ENCODE measurements at regions not wholly inside any gene's neighbourhood (a gene's known extent, or its start where the extent isn't known, plus 50 kb on each side); places are given as distances from the start of the nearest gene placed in this dataset.
"Not testable (repeated sequence)": the region's sequence is repeated elsewhere in the genome, so short reads cannot be mapped to it uniquely, and the experiment has no call there.

DNA sequence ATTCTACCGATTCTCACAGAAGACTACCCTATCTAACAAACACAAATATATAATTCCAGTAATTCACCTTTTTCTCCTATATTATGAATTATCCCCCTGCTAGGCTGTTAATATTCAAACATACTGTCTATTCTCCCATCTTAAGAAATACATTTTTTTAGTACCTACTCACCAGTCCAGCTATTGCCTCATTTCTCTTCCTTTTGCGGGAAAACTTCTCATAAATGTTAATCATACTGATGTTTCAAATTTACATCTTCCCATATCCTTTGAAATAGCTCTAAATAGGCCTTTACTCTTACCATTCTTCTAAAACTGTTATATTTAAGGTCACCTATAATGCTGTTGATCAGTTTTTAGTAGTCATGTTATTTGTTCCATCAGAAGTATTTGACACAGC is 759.1 kb upstream of the SLIT2 start:
- H3K9me3 ChIP-seq (ENCODE audit: control insufficient read depth in 1 of 2, low read length in 2 of 2) = no peaks in the 10 kb centered on the region
- H3K27ac ChIP-seq (ENCODE audit: low read length) = no peak overlapping the region
- no peaks in the 10 kb centered on the region for H3K36me3 ChIP-seq (ENCODE audit: control insufficient read depth in 1 of 2, insufficient read depth in 2 of 2, low read length in 2 of 2)
- no peaks in the 10 kb centered on the region for H3K4me1 ChIP-seq (ENCODE audit: control insufficient read depth in 1 of 2, insufficient read depth in 2 of 2, low read length in 2 of 2)
- no peak overlapping the region for H3K4me3 ChIP-seq (ENCODE audit: low read depth in 1 of 2, low read length in 2 of 2)
- no peaks in the 10 kb centered on the region for H3K27me3 ChIP-seq (ENCODE audit: low read depth, low read length)

DNA sequence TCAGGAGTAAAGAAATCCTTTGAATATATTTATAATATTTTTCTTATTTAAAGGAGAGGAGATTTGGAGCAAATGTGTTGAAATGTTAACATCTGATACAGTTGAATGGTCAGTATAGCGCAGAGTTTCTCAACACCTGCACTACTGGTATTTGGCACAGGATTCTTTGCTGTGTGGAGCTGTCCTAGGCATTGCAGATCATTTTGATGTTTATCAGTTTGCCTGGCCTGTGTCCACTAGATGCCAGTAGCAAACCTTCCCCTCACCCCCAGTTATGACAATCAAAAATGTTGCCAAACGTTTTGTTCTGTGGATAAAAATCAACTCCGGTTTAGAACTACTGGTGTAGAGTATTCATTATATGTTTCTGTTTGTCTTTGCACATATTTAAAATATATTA is 765.3 kb upstream of the SLIT2 start:
- no peaks in the 10 kb centered on the region for H3K36me3 ChIP-seq (ENCODE audit: control insufficient read depth in 1 of 2, insufficient read depth in 2 of 2, low read length in 2 of 2)
- H3K4me1 ChIP-seq (ENCODE audit: control insufficient read depth in 1 of 2, insufficient read depth in 2 of 2, low read length in 2 of 2) = no peaks in the 10 kb centered on the region
- no peaks in the 10 kb centered on the region for H3K9me3 ChIP-seq (ENCODE audit: control insufficient read depth in 1 of 2, low read length in 2 of 2)
- no peaks in the 10 kb centered on the region for H3K27me3 ChIP-seq (ENCODE audit: low read depth, low read length)
- H3K4me3 ChIP-seq (ENCODE audit: low read depth in 1 of 2, low read length in 2 of 2) = no peak overlapping the region
- no peak overlapping the region for H3K27ac ChIP-seq (ENCODE audit: low read length)

DNA sequence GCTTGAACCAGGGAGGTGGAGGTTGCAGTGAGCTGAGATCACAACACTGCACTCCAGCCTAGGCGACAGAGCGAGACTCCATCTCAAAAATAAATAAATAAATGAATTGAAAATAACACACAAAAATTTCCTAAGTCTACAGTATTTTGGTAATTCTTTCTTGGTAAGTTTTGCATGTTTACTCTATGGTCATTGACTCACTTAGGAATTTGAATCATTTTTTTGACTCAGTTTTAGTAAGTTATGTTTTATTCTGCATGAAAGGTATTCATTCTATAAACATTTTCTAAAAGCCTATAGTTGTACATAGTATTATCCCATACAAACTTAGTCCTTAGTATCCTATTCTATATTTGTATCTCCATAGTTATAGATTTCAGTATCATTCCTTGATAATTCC is 772.9 kb upstream of the SLIT2 start:
- H3K9me3 ChIP-seq (ENCODE audit: control insufficient read depth in 1 of 2, low read length in 2 of 2) = no peaks in the 10 kb centered on the region
- H3K4me1 ChIP-seq (ENCODE audit: control insufficient read depth in 1 of 2, insufficient read depth in 2 of 2, low read length in 2 of 2) = no peaks in the 10 kb centered on the region
- no peaks in the 10 kb centered on the region for H3K27me3 ChIP-seq (ENCODE audit: low read depth, low read length)

DNA sequence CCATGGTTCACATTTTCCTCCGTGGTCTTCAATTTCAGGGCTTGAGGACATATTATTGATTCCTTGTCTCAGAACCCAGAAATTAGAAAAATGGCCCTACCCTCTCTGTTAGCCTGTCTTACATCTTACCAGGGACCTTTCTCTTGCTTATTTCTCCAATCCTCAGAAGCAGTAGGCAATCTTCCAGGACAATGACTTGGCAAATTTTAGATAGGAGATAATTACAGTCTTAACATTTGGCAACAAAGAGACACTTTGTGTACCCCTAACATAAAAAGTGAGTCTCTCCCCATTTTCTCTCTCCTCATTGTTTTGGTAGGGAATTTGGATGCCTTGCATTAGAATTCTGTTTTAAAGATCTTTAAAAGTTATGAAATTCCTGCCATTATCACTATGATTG is 778.1 kb upstream of the SLIT2 start:
- Histone ChIP-seq H3K4me1 (ENCODE audit: control insufficient read depth in 1 of 2, insufficient read depth in 2 of 2, low read length in 2 of 2) (no peaks in the 10 kb centered on the region), H3K4me3 (ENCODE audit: low read depth in 1 of 2, low read length in 2 of 2) (no peak overlapping the region), H3K27me3 (ENCODE audit: low read depth, low read length) (no peaks in the 10 kb centered on the region), H3K9me3 (ENCODE audit: control insufficient read depth in 1 of 2, low read length in 2 of 2) (peaks cover 0 to 7% of the 10 kb centered on the region in 2 donors), H3K27ac (ENCODE audit: low read length) (no peak overlapping the region), H3K36me3 (ENCODE audit: control insufficient read depth in 1 of 2, insufficient read depth in 2 of 2, low read length in 2 of 2) (no peaks in the 10 kb centered on the region)

More for the DNA sequence above, 772.9 kb upstream of the SLIT2 start:
- Histone ChIP-seq H3K36me3 (ENCODE audit: control insufficient read depth in 1 of 2, insufficient read depth in 2 of 2, low read length in 2 of 2) (no peaks in the 10 kb centered on the region), H3K27ac (ENCODE audit: low read length) (no peak overlapping the region), H3K4me3 (ENCODE audit: low read depth in 1 of 2, low read length in 2 of 2) (no peak overlapping the region)

DNA sequence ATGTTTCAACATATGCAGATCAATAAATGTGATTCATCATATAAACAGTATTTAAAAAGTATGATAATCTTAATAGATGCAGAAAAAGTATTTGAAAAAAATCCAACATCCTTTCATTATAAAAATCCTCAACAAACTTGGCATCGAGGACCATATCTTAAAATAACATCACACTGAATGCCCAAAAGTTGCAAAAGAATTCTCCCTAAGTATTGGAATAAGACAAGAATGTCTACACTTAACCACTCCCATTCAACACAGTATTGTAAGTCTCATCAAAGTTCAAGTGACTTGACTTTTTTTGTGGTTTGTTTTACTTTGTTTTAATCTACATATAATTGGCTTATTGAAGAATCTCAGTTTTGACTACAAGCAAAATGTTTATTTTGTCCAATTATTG is 779.0 kb upstream of the SLIT2 start:
- Histone ChIP-seq H3K27me3 (ENCODE audit: low read depth, low read length) (no peaks in the 10 kb centered on the region), H3K36me3 (ENCODE audit: control insufficient read depth in 1 of 2, insufficient read depth in 2 of 2, low read length in 2 of 2) (no peaks in the 10 kb centered on the region), H3K9me3 (ENCODE audit: control insufficient read depth in 1 of 2, low read length in 2 of 2) (peaks cover 0 to 7% of the 10 kb centered on the region in 2 donors), H3K27ac (ENCODE audit: low read length) (no peak overlapping the region), H3K4me1 (ENCODE audit: control insufficient read depth in 1 of 2, insufficient read depth in 2 of 2, low read length in 2 of 2) (no peaks in the 10 kb centered on the region), H3K4me3 (ENCODE audit: low read depth in 1 of 2, low read length in 2 of 2) (no peak overlapping the region)

DNA sequence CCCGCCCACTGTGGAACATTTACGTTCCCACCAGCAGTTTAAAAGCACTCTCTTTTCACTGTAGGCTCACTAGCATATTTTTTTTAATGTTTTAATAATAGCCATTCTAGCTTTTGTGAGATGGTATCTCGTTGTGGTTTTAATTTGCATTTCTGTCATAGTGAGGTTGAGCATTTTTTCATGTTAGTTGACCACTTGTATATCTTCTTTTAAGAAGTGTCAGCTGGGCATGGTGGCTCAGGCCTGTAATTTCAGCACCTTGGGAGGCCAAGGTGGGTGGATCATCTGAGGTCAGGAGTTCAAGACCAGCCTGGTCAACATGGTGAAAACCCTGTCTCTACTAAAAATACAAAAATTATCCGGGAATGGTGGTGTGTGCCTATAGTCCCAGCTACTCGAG is 781.7 kb upstream of the SLIT2 start:
- H3K4me3 ChIP-seq (ENCODE audit: low read depth in 1 of 2, low read length in 2 of 2); H3K27ac ChIP-seq (ENCODE audit: low read length); H3K4me1 ChIP-seq (ENCODE audit: control insufficient read depth in 1 of 2, insufficient read depth in 2 of 2, low read length in 2 of 2); H3K9me3 ChIP-seq (ENCODE audit: control insufficient read depth in 1 of 2, low read length in 2 of 2); H3K27me3 ChIP-seq (ENCODE audit: low read depth, low read length); H3K36me3 ChIP-seq (ENCODE audit: control insufficient read depth in 1 of 2, insufficient read depth in 2 of 2, low read length in 2 of 2): not testable (repeated sequence)

DNA sequence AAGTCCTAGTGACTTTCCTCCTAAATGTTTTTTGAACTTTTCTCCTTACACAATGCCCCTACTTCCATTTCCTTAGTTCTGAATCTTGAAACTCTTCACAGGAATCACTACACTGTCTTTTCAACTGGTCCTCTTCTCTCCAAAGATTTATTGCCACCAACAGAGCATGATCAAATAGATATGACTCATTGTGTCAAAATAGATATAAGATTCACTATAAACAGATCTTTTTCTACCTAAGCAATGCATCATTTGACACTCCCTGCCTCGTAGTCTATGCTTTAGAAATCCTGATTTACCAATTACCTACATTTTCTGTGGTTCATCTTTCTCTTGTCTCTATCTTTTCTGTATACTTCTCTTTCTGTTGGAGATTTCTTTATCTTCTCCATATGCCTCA is 789.6 kb upstream of the SLIT2 start:
- Histone ChIP-seq H3K4me1 (ENCODE audit: control insufficient read depth in 1 of 2, insufficient read depth in 2 of 2, low read length in 2 of 2) (no peaks in the 10 kb centered on the region), H3K27ac (ENCODE audit: low read length) (no peak overlapping the region), H3K9me3 (ENCODE audit: control insufficient read depth in 1 of 2, low read length in 2 of 2) (no peaks in the 10 kb centered on the region), H3K27me3 (ENCODE audit: low read depth, low read length) (no peaks in the 10 kb centered on the region), H3K36me3 (ENCODE audit: control insufficient read depth in 1 of 2, insufficient read depth in 2 of 2, low read length in 2 of 2) (no peaks in the 10 kb centered on the region), H3K4me3 (ENCODE audit: low read depth in 1 of 2, low read length in 2 of 2) (no peak overlapping the region)

DNA sequence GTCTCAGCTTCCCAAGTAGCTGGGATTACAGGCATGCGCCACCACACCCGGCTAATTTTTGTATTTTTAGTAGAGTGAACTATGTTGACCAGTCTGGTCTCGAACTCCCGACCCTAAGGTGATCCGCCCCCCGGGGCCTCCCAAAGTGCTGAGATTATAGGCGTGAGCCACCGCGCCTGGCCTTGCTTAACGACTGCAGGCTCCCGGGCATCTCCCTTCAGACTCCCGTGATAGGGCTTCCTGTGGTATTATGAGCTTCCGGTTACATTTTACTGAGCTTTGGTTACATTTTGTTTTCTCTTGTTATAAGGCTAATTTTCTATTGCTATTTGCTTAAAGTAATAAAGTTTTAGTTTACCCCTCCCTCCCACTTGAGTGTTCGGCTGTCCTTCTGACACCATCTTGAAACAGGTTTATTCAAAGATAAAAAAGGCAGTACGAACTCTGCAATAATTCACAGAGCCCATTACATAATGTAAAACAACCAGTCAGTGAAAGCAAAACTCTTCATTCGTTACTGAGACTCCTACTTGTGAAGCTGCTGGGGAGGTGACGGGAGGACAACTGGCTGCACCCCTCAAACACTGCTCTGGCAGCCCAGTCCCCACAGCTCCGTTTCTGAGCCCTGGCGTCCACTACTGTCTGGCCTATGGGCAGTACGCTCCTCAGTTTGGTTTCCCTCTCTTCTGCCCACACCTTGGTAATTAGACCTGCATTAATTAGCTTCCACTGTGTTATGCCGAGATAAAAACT is 795.7 kb upstream of the SLIT2 start:
- H3K27me3 ChIP-seq (ENCODE audit: low read depth, low read length) = no peaks in the 10 kb centered on the region
- no peaks in the 10 kb centered on the region for H3K36me3 ChIP-seq (ENCODE audit: control insufficient read depth in 1 of 2, insufficient read depth in 2 of 2, low read length in 2 of 2)
- no peaks in the 10 kb centered on the region for H3K4me1 ChIP-seq (ENCODE audit: control insufficient read depth in 1 of 2, insufficient read depth in 2 of 2, low read length in 2 of 2)
- no peak overlapping the region for H3K27ac ChIP-seq (ENCODE audit: low read length)
- H3K9me3 ChIP-seq (ENCODE audit: control insufficient read depth in 1 of 2, low read length in 2 of 2) = no peaks in the 10 kb centered on the region
- H3K4me3 ChIP-seq (ENCODE audit: low read depth in 1 of 2, low read length in 2 of 2) = no peak overlapping the region

DNA sequence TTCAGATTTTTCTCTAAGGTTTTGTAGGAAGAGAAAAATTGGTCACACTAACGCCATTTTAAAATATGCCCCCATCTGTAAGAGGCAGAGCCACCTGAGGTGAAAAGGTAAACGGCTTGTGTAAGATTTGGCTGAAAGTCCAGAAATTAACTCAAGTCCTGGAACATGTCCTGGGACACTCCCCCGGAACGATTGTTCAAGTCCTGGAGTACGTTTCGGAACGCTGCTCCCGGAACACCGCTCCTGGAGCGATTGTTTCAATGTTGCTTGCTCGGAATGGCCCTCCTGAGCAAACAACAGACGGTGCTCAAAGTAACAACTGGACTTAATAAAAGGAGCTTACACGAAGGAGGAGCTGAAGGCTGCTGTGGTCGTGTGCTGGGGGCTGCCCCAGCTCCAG is 796.5 kb upstream of the SLIT2 start:
- Histone ChIP-seq H3K36me3 (ENCODE audit: control insufficient read depth in 1 of 2, insufficient read depth in 2 of 2, low read length in 2 of 2) (no peaks in the 10 kb centered on the region), H3K27me3 (ENCODE audit: low read depth, low read length) (no peaks in the 10 kb centered on the region), H3K27ac (ENCODE audit: low read length) (no peak overlapping the region), H3K4me1 (ENCODE audit: control insufficient read depth in 1 of 2, insufficient read depth in 2 of 2, low read length in 2 of 2) (no peaks in the 10 kb centered on the region), H3K4me3 (ENCODE audit: low read depth in 1 of 2, low read length in 2 of 2) (no peak overlapping the region), H3K9me3 (ENCODE audit: control insufficient read depth in 1 of 2, low read length in 2 of 2) (no peaks in the 10 kb centered on the region)

DNA sequence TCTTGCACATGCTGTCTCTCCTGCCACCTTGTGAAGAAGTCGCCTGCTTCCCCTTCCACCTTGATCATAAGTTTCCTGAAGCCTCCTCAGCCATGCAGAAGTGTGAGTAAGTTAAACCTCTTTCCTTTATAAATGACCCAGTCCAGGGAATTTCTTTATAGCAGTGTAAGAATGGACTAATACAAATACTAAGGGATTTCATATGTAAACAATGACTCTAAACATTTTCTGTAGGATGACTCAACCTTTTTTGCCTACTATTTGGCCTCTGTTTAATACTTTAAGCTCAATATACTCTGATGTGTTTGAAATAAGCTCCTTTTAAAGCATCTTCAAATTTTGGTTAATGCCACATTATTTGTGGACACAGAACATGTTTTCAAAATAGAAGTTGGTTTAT is 813.5 kb upstream of the SLIT2 start:
- no peak overlapping the region for H3K4me3 ChIP-seq (ENCODE audit: low read depth in 1 of 2, low read length in 2 of 2)
- H3K9me3 ChIP-seq (ENCODE audit: control insufficient read depth in 1 of 2, low read length in 2 of 2) = peaks cover 0 to 7% of the 10 kb centered on the region in 2 donors
- H3K27ac ChIP-seq (ENCODE audit: low read length) = no peak overlapping the region
- no peaks in the 10 kb centered on the region for H3K27me3 ChIP-seq (ENCODE audit: low read depth, low read length)
- no peaks in the 10 kb centered on the region for H3K4me1 ChIP-seq (ENCODE audit: control insufficient read depth in 1 of 2, insufficient read depth in 2 of 2, low read length in 2 of 2)
- H3K36me3 ChIP-seq (ENCODE audit: control insufficient read depth in 1 of 2, insufficient read depth in 2 of 2, low read length in 2 of 2) = no peaks in the 10 kb centered on the region

DNA sequence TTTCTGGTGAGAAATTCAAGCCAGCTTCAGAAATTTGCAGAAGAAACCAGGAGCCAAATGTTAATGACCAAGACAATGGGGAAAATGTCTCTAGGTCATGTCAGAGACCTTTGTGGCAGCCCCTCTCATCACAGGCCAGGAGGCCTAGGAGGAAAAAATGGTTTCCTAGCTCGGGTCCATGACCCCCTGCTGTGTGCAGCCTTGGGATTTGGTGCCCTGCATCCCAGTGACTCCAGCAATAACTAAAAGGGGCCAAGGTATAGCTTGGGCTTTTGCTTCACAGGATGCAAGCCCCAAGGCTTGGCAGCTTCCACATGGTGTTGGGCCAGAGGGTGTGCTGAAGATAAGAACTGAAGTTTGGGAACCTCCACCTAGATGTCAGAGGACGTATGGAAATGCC is 814.7 kb upstream of the SLIT2 start:
- Histone ChIP-seq H3K4me1 (ENCODE audit: control insufficient read depth in 1 of 2, insufficient read depth in 2 of 2, low read length in 2 of 2) (no peaks in the 10 kb centered on the region), H3K27ac (ENCODE audit: low read length) (no peak overlapping the region), H3K9me3 (ENCODE audit: control insufficient read depth in 1 of 2, low read length in 2 of 2) (no peaks in the 10 kb centered on the region), H3K36me3 (ENCODE audit: control insufficient read depth in 1 of 2, insufficient read depth in 2 of 2, low read length in 2 of 2) (no peaks in the 10 kb centered on the region), H3K4me3 (ENCODE audit: low read depth in 1 of 2, low read length in 2 of 2) (no peak overlapping the region), H3K27me3 (ENCODE audit: low read depth, low read length) (no peaks in the 10 kb centered on the region)

DNA sequence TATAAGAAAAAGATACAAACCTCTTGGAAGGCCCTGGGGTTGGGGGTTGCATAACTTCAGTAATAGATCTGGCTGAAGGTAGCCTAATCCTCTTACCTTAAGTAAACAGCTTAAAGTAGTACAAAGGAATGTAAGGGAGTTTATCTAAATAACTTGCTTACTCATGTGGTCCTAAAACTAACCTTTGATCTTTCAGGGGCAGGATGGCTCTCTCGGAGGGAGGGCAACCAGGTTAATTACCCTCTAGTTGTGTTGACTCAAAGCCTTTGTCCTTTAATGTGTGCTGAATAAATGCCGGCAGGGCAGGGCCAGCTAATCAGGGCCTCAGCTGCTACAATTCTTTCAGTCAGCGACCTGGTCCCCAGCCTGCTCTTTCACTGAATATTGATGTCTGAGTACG is 822.0 kb upstream of the SLIT2 start:
- Histone ChIP-seq H3K4me3 (ENCODE audit: low read depth in 1 of 2, low read length in 2 of 2) (no peak overlapping the region), H3K36me3 (ENCODE audit: control insufficient read depth in 1 of 2, insufficient read depth in 2 of 2, low read length in 2 of 2) (no peaks in the 10 kb centered on the region), H3K27me3 (ENCODE audit: low read depth, low read length) (no peaks in the 10 kb centered on the region), H3K4me1 (ENCODE audit: control insufficient read depth in 1 of 2, insufficient read depth in 2 of 2, low read length in 2 of 2) (no peaks in the 10 kb centered on the region), H3K9me3 (ENCODE audit: control insufficient read depth in 1 of 2, low read length in 2 of 2) (peaks cover 0 to 17% of the 10 kb centered on the region in 2 donors), H3K27ac (ENCODE audit: low read length) (no peak overlapping the region)

Data from muscle layer of duodenum (tissue), 2 donors.